H1 (cell line): ENCODE measurements at regions not wholly inside any gene's neighbourhood (a gene's known extent, or its start where the extent isn't known, plus 50 kb on each side); places are given as distances from the start of the nearest gene placed in this dataset.
A peak's percentile ranks its signal among the peaks of the same experiment; 100 is the strongest.

Experiments used
- CTCF ChIA-PET: fragments of 300-600 bp; sonication (Branson Sonifier 250); formaldehyde crosslinking; loops from one replicate; lab custom pipeline; 2021; ENCODE audit not compliant: partially characterized antibody; lab: Charles Lee
- POLR2A ChIA-PET: fragments of 300-600 bp; sonication (Branson Sonifier 250); formaldehyde crosslinking; loops from one replicate; lab custom pipeline; 2021; ENCODE audit warnings: inconsistent platforms; ENCODE audit not compliant: partially characterized antibody; lab: Charles Lee
- DNase-seq, 2 experiments: peaks; one replicate each; pipeline versions ENCODE4 v3.0.0 to v3.0.0-alpha.2; 2010 to 2022; ENCODE audit warnings: low spot score in 2 of 2, low read depth in 1 of 2, mixed read lengths in 1 of 2
- FAIRE-seq: peaks from 2 replicates; lab custom pipeline; 2011; peaks lifted over from hg19 to GRCh38; lab: Jason Lieb, UNC
- H2AFZ ChIP-seq: 2 replicates; pipeline ENCODE4 v1.8.1; 2012; ENCODE audit warnings: low read length, inconsistent platforms
- H2AK5ac ChIP-seq: 2 replicates; pipeline ENCODE4 v1.6.1; 2013; ENCODE audit warnings: low read depth, low read length
- H2BK120ac ChIP-seq: replicated peaks from 2 replicates; pipeline ENCODE3; 2013; ENCODE audit warnings: low read depth, low read length, inconsistent platforms
- H2BK12ac ChIP-seq: 2 replicates; pipeline ENCODE4 v1.6.1; 2013; ENCODE audit warnings: low read depth, low read length
- H2BK15ac ChIP-seq: 2 replicates; pipeline ENCODE4 v1.6.1; 2013; ENCODE audit warnings: low read length
- H2BK20ac ChIP-seq: 2 replicates; pipeline ENCODE4 v1.6.1; 2013; ENCODE audit warnings: low read length
- H2BK5ac ChIP-seq: 2 replicates; pipeline ENCODE4 v1.6.1; 2013; ENCODE audit warnings: low read depth, low read length
- H3K14ac ChIP-seq: 2 replicates; pipeline ENCODE4 v1.6.1; 2013; ENCODE audit warnings: inconsistent platforms; ENCODE audit not compliant: insufficient read length
- H3K18ac ChIP-seq: 2 replicates; pipeline ENCODE4 v1.6.1; 2013; ENCODE audit warnings: low read length; ENCODE audit errors: extremely low read depth
- H3K23ac ChIP-seq: 2 replicates; pipeline ENCODE4 v1.6.1; 2013; ENCODE audit warnings: inconsistent platforms; ENCODE audit not compliant: insufficient read length
- H3K23me2 ChIP-seq: 2 replicates; pipeline ENCODE4 v1.6.1; 2013; ENCODE audit warnings: low read depth, low read length
- H3K27ac ChIP-seq: 2 replicates; pipeline ENCODE4 v1.6.1; 2011; ENCODE audit warnings: low read depth, low read length, inconsistent platforms
- H3K27me3 ChIP-seq, 4 experiments: replicated peaks in 1 of 4; 1 replicate in 1 of 4; 2 replicates in 3 of 4; pipeline versions ENCODE4 v1.6.1 to v1.8.1; 2011 to 2013; ENCODE audit warnings: low read length in 3 of 4, mild to moderate bottlenecking in 3 of 4, inconsistent platforms in 2 of 4, mixed read lengths in 2 of 4, moderate library complexity in 1 of 4; ENCODE audit not compliant: control insufficient read depth in 3 of 4, insufficient read depth in 3 of 4; ENCODE audit errors: extremely low read depth in 1 of 4
- H3K36me3 ChIP-seq, 4 experiments: 2 replicates each; pipeline versions ENCODE4 v1.6.1 to v1.8.1; 2011 to 2013; ENCODE audit warnings: mild to moderate bottlenecking in 4 of 4, low read length in 3 of 4, moderate library complexity in 2 of 4, control low read depth in 1 of 4, inconsistent platforms in 1 of 4; ENCODE audit not compliant: insufficient read depth in 4 of 4, control insufficient read depth in 2 of 4
- H3K4ac ChIP-seq: replicated peaks from 2 replicates; pipeline ENCODE3; 2013; ENCODE audit warnings: low read length, low read depth, mixed read lengths, inconsistent platforms; ENCODE audit not compliant: insufficient read length
- H3K4me1 ChIP-seq, 4 experiments: replicated peaks in 1 of 4; 1 replicate in 1 of 4; 2 replicates in 3 of 4; pipeline versions ENCODE4 v1.6.1 to v1.8.1; 2011 to 2013; ENCODE audit warnings: low read length in 3 of 4, inconsistent platforms in 2 of 4, mixed read lengths in 1 of 4; ENCODE audit not compliant: insufficient read depth in 4 of 4, control insufficient read depth in 3 of 4
- H3K4me2 ChIP-seq, 2 experiments: 2 replicates each; pipeline versions ENCODE4 v1.6.1 to v1.8.1; 2011 to 2013; ENCODE audit warnings: low read depth in 2 of 2, low read length in 2 of 2, control low read depth in 1 of 2, inconsistent platforms in 1 of 2, mild to moderate bottlenecking in 1 of 2; ENCODE audit not compliant: insufficient read depth in 1 of 2
- H3K4me3 ChIP-seq, 4 experiments: fragments of 200-600, 300-600 bp in 1 of 4; sonication (generic), shearing (Covaris generic), sonication (Bioruptor Twin) in 1 of 4; 2 replicates each; pipeline versions ENCODE4 v1.5.1 to v1.8.1; 2011 to 2016; ENCODE audit warnings: low read length in 4 of 4, low read depth in 3 of 4, control low read depth in 2 of 4, inconsistent platforms in 2 of 4, mild to moderate bottlenecking in 2 of 4, mixed read lengths in 1 of 4, moderate library complexity in 1 of 4; ENCODE audit not compliant: insufficient read depth in 2 of 4; ENCODE audit errors: extremely low read depth in 1 of 4
- H3K56ac ChIP-seq: replicated peaks from 2 replicates; pipeline ENCODE3; 2013; ENCODE audit warnings: low read depth, mild to moderate bottlenecking, mixed read lengths, low read length, inconsistent platforms; ENCODE audit not compliant: insufficient read length
- H3K79me1 ChIP-seq: 2 replicates; pipeline ENCODE4 v1.6.1; 2013; ENCODE audit warnings: low read depth, low read length, control low read depth
- H3K79me2 ChIP-seq, 2 experiments: 2 replicates each; pipeline versions ENCODE4 v1.6.1 to v1.8.1; 2012 to 2013; ENCODE audit warnings: low read length in 2 of 2, mild to moderate bottlenecking in 2 of 2, inconsistent platforms in 1 of 2; ENCODE audit not compliant: insufficient read depth in 2 of 2, control insufficient read depth in 1 of 2
- H3K9ac ChIP-seq, 4 experiments: replicated peaks in 1 of 4; 1 replicate in 1 of 4; 2 replicates in 3 of 4; pipeline versions ENCODE4 v1.6.1 to v1.8.1; 2011 to 2013; ENCODE audit warnings: low read depth in 3 of 4, low read length in 3 of 4, control low read depth in 2 of 4, mild to moderate bottlenecking in 2 of 4, moderate library complexity in 2 of 4, inconsistent platforms in 1 of 4; ENCODE audit errors: extremely low read depth in 1 of 4
- H3K9me3 ChIP-seq, 2 experiments: 2 replicates each; pipeline versions ENCODE4 v1.6.1 to v1.8.1; 2012 to 2013; ENCODE audit warnings: mild to moderate bottlenecking in 2 of 2, moderate library complexity in 2 of 2, control low read depth in 1 of 2, inconsistent platforms in 1 of 2, low read depth in 1 of 2, low read length in 1 of 2, mixed read lengths in 1 of 2; ENCODE audit not compliant: insufficient read depth in 2 of 2
- H4K20me1 ChIP-seq, 2 experiments: replicated peaks in 1 of 2; 2 replicates each; pipeline versions ENCODE3 to v1.8.1; 2011 to 2013; ENCODE audit warnings: inconsistent platforms in 2 of 2, low read length in 2 of 2, mild to moderate bottlenecking in 1 of 2; ENCODE audit not compliant: insufficient read depth in 2 of 2, control insufficient read depth in 1 of 2
- H4K5ac ChIP-seq: 2 replicates; pipeline ENCODE4 v1.6.1; 2013; ENCODE audit warnings: low read length, low read depth, mixed read lengths, inconsistent platforms; ENCODE audit not compliant: insufficient read length
- H4K8ac ChIP-seq: 2 replicates; pipeline ENCODE4 v1.8.0; 2013; ENCODE audit warnings: mild to moderate bottlenecking, moderate library complexity, low read length, inconsistent platforms; ENCODE audit not compliant: insufficient read depth; ENCODE audit errors: extremely low read depth
- H4K91ac ChIP-seq: replicated peaks from 2 replicates; pipeline ENCODE3; 2013; ENCODE audit warnings: low read length, mixed read lengths, inconsistent platforms; ENCODE audit not compliant: insufficient read length
- EGR1 ChIP-seq: IDR thresholded peaks from 2 replicates; pipeline ENCODE4 v1.6.1; 2011; ENCODE audit warnings: low read depth, low read length, borderline replicate concordance
- MAFK ChIP-seq: IDR thresholded peaks from 2 replicates; pipeline ENCODE4 v1.6.1; 2012; ENCODE audit warnings: low read depth, mild to moderate bottlenecking, improper control_type of control experiment, low read length
- NANOG ChIP-seq: IDR thresholded peaks from 2 replicates; pipeline ENCODE4 v1.6.1; 2011; ENCODE audit warnings: low read length, low read depth, mild to moderate bottlenecking, inconsistent platforms; ENCODE audit not compliant: insufficient read depth, poor library complexity, severe bottlenecking
- POLR2A ChIP-seq, 2 experiments: IDR thresholded peaks; 1 replicate in 1 of 2; 2 replicates in 1 of 2; pipeline ENCODE4 v1.6.1; 2011; ENCODE audit warnings: low read depth in 2 of 2, low read length in 2 of 2, mild to moderate bottlenecking in 2 of 2; ENCODE audit errors: control extremely low read depth in 1 of 2
- WGBS, 2 experiments: shearing (Covaris generic) in 1 of 2; methylation state at CpG; one replicate each; pipeline versions ENCODE4 v1.1.6 to v1.1.7; 2013 to 2015; ENCODE audit warnings: low lambda C conversion rate in 2 of 2, mixed read lengths in 2 of 2, inconsistent platforms in 1 of 2, low coverage in 1 of 2, missing lambda C conversion rate in 1 of 2; ENCODE audit not compliant: insufficient replicate concordance in 2 of 2, insufficient coverage in 1 of 2, insufficient read length in 1 of 2; ENCODE audit errors: extremely low coverage in 1 of 2, missing lambda C conversion rate in 1 of 2; 5-methylcytosine and 5-hydroxymethylcytosine counted together

DNA sequence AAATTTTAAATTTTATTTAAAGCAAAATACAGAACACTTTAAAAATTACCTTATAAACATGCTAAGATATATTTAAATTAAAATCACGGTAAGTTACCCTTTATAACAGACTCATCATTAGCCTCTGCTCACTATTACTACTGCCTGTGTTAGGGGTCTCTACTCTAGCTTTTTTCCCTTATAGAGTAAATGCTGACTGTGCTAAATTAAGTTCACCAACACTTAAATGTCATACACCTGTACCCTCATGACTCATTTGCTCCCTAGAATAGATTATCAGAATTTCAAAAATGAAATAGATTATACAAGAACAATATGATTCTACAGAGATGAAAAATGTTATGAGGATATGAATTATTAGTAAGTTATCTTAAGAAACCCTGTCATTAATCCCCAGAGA is 131.1 kb upstream of the INPP4B start:
- no peak overlapping the region for H3K9ac ChIP-seq
- no peak overlapping the region for H3K18ac ChIP-seq
- no peak overlapping the region for H2BK5ac ChIP-seq
- POLR2A ChIA-PET: no interaction called here
- no peak overlapping the region for H3K4me3 ChIP-seq
- H4K8ac ChIP-seq: no peak overlapping the region
- no peak overlapping the region for H3K14ac ChIP-seq
- H2BK20ac ChIP-seq: no peak overlapping the region
- 100% methylated on average over 1 of the region's 1 CpG; no CpG with 5 or more reads in 1 of the 2 experiments for WGBS, 2 experiments
- no peak overlapping the region for H4K91ac ChIP-seq
- no peak overlapping the region for H2AK5ac ChIP-seq
- no peaks in the 10 kb centered on the region for H3K9me3 ChIP-seq
- TF ChIP-seq EGR1 (no peak), NANOG (no peak), POLR2A (IDR thresholded peaks at IDR 0.05; ENCODE audit: control extremely low read depth in 1 of 2, low read depth in 2 of 2, low read length in 2 of 2) (no peak), MAFK (peak; percentile 93)
- H2BK15ac ChIP-seq: no peak overlapping the region
- no peak overlapping the region for H3K23ac ChIP-seq
- H2BK120ac ChIP-seq: no peak overlapping the region
- no peak overlapping the region for H2BK12ac ChIP-seq
- FAIRE-seq: no peak
- no peak overlapping the region for H3K4me2 ChIP-seq
- no peaks in the 10 kb centered on the region for H4K20me1 ChIP-seq
- no peak overlapping the region for H4K5ac ChIP-seq
- H3K23me2 ChIP-seq: no peaks in the 10 kb centered on the region
- DNase-seq: no peak
- no peak overlapping the region for H3K4ac ChIP-seq
- no peaks in the 10 kb centered on the region for H3K36me3 ChIP-seq
- H3K27ac ChIP-seq: no peak overlapping the region
- no peak overlapping the region for H2AFZ ChIP-seq
- no peaks in the 10 kb centered on the region for H3K79me2 ChIP-seq
- CTCF ChIA-PET: interaction anchor here (1.1 kb wide), 1 partner anchor 48 kb away, joined by 3 read pairs; no protein-coding TSS in a partner anchor
- H3K79me1 ChIP-seq: no peaks in the 10 kb centered on the region
- no peaks in the 10 kb centered on the region for H3K27me3 ChIP-seq
- no peak overlapping the region for H3K56ac ChIP-seq
- H3K4me1 ChIP-seq: no peaks in the 10 kb centered on the region
